ENCODE measurements at regions not wholly inside any gene's neighbourhood (a gene's known extent, or its start where the extent isn't known, plus 50 kb on each side); places are given as distances from the start of the nearest gene placed in this dataset.

DNA sequence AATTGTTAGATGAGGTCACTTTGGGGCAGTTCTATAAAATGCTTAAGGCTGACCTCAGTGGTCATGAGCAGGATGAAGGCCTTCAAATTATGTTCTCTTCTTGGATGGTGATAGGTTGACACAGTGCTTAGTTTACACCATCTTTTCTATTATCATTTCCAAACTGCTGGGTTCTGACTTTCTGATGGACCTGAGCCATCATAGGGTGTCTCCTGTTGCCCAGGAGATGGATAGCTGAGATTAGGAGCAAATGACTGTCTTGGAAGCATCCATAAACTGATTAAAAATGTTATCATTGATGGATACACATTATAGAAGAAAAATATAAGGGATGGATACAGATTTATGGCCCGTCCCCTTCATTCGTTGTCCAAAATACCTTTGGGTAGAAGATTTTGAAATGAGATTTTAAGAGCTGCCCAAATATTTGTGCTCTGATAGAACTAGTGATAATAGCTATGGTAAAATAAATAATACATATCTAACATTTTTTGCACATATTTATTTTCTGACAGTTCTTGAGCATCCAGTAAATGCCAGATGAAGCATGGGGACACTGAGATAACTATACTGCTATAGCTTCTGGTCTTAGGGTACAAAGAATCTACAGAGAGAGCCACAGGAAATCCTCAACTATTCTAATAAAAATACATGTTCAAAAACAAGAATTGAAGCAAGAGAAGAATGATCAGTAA lies 839.4 kb upstream of the LCORL start:
- DNase-seq (ENCODE audit: low read depth): no peak

DNA sequence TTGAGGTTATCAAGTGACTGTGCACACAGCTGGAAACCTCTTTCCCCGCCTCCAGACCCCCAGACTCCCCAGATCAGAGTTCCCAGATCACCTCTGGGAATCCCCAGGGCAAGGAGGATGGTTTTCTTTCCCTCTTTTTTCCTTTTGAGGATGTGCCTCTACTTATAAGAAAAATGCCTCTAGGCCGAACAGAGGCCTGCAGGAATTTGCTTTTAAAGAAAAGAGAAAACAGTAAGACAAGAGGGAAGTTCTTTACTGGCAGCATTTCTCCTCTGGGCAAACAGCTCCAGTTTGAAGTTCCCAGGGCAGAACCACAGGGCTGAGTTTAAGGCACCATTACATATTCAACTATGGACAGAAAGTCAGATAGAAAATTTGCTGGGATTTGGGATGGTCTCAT lies 837.9 kb upstream of the LCORL start:
- no peak for DNase-seq (ENCODE audit: low read depth)

DNA sequence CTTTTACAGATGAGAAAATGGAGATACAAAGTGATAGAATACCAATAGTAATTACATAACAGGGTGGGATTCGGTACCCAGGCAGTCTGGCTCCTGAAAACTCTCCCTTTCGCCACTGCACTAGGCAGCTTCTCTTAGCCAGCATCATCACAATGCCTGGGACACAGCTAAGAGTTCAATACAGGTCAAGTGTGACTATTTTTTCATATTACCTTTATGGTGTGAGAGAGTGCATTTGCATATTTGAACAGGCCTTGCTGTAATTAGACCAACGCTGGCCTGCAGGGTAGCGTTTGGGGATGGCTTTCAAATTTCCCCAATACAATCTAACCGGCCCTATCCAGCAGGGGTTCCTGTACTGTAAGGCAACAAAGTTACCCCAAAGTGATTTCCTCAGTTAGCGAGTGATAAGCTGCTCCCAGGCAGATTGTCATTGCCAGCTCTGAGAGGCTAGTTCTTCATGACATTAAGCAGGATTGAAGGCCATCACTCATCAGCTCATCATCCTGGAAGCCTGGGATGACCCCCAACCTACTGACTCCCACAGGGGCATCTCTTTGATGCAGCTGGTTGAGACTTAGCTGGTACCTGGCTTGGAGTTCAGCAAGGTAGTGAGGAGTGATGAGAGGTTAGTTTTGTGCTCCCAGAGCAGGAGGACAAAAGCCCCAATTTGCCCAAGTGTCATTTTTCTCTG lies 836.8 kb upstream of the LCORL start:
- no peak for DNase-seq (ENCODE audit: low read depth)

DNA sequence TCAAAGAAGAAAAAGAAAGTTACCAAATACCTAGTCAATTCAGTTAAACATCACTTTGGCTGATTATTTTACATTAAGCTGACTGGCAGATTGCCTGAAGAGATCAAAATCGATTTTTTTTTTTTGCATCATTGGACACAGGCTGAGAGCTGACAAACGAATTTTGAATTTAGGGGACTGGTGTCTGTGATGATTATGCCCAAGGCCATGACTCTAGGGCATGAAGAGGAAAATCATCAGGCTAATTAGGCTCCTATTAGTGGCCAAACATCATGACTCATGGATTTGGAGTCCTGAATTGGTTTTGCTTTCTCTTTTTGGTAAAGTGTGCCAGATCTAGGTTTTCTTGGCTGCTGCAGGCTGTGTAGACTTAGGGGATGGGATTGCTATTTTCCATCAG lies 829.3 kb upstream of the LCORL start:
- peak; percentile 17 for DNase-seq (ENCODE audit: low read depth)

DNA sequence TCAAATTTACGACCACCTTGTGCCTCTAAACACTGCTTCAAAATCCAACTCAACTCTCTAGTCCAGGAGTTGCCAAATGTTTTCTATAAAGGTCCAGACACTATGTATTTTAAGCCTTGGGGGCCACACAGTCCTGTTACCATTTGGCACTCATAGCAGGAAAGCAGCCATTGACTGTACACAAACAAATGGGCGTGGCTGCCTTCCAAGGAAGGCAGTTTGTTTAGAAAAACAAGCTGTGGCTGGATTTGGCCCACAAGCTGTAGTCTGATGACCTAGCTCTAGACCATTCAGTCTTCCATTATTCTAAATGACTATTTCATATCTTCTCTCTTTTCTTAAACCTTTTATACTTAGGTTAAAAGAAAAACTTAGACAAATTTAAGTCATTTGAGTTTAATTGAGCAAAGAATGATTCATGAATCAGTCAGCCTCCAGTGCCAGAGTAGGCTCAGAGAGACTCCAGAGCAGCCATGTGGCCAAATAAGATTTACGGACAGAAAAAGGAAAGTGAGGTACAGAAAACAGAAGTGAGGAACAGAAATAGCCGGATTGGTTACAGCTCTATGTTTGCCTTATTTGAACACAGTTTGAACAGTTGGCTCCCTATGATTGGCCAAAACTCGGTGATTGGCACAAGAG lies 825.8 kb upstream of the LCORL start:
- DNase-seq (ENCODE audit: low read depth): peak; percentile 18

DNA sequence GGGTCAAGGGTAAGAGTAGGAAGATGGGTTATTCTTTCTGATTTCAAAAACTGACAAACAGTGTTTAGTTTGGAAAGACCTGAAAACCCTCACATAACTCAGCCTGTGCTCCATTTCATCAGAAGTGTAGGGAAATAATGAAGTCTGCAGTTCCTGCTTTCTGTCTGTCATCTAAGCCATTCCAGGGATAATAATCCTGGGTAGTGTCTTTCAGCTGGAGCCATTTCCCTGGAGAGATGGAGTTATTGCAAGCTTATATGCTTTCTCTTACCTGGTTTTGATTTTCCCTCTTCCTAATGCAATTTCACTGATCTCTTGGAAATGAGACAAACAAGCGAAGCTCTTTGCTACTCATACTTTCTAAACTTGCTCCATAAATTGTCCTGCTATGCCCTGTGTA lies 824.8 kb upstream of the LCORL start:
- DNase-seq (ENCODE audit: low read depth): no peak

DNA sequence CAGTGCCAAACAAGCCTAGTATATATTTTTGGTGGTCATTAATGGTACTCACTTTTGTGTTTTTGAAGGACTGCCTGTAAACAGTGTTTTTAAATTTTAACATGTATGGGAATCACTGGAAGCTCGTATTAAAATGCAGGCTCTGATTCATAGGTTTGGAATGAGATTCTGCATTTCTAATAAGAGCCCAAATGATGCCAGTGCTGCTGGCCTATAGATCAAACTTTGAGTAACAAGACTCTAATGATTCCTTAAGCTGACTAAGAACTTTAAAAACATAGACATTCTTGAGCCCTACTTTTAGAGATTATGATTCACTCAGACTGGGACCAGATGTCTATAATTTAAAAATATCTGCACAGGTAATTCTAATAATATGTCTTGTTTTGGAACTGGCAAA lies 823.2 kb upstream of the LCORL start:
- peak; percentile 54 for DNase-seq (ENCODE audit: low read depth)

DNA sequence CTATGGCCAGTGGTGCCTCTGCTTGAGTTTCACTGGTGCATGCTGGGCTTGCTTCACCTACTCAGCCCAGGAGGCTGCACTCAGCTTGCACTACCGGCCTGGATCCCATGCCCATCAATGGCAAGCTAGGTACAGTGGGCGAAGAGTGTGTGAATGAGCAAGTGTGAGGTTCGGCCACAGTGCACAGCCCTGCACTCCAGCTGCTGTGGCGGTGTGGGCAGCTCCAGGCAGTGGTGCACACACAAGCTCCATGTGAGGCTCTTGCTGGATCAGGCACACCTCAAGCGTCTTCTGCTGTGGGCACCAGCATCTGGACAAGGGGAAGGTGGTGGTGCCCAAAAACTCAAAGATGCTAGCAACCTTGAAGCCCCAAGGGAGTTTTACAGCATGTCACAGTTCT lies 820.9 kb upstream of the LCORL start:
- no peak for DNase-seq (ENCODE audit: low read depth)

DNA sequence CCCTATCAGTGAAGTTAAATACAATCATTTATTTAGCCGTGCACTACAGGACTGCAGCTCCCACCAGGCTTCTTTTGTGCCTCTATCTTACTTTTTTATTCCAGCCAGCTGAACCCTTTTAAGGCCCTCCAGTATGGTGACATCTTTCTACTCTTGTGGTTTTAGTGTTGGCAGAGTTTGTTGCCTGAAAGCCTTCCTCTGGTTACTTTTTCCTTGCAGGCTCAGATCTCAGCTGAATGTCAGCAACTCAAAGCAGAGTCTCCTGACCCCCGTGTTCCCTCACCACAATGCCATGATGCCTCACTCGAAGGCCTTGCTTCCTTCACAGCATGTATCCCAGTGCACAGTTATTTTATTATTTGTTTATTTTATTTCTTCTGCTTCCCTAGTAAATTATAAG lies 818.9 kb upstream of the LCORL start:
- no peak for DNase-seq (ENCODE audit: low read depth)

DNA sequence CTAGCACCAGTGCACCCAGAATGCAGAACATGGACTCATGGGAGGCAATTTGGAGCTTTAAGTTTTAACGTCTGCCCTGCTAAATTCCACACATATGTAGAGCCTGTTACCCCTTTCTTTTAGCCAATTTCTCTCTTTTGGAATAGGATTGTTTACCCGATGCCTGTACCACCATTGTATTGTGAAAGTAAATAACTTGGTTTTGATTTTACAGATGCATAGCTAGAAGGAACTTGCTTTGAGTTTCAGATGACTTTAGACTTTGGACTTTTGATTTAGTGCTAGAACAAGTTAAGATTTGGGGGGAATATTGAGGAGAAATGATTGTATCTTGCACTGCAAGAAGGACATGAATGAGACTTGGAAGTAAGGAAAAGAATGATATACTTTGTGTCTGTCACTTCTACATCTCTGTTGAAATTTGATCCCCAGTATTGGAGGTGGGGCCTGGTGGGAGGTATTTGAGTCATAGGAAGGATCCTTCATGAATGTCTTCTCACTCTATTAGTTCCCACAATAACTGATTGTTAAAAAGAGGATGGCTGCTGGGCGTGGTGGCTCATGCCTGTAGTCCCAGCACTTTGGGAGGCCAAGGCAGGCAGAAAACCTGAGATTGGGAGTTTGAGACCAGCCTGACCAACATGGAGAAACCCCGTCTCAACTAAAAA lies 794.8 kb upstream of the LCORL start:
- DNase-seq (ENCODE audit: low read depth): no peak

DNA sequence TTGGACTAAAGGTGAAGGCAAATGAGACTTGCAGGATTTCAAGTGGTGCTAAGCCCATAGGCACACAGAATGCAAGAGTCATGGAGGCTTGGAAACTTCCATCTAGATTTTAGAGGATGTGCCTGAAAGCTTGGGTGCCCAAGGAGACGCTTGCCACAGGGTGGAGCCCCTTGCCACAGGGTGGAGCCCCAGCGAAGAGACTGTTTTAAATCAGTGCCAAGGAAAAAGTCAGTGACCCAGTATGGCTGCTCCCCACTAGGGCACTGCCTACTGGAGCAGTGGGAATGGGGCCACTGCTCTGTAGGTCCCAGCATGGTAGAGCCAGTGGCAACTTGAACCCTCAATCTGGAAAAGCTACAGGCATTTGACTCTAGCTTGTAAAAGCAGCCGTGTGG lies 794.2 kb upstream of the LCORL start:
- peak; percentile 28 for DNase-seq (ENCODE audit: low read depth)

DNA sequence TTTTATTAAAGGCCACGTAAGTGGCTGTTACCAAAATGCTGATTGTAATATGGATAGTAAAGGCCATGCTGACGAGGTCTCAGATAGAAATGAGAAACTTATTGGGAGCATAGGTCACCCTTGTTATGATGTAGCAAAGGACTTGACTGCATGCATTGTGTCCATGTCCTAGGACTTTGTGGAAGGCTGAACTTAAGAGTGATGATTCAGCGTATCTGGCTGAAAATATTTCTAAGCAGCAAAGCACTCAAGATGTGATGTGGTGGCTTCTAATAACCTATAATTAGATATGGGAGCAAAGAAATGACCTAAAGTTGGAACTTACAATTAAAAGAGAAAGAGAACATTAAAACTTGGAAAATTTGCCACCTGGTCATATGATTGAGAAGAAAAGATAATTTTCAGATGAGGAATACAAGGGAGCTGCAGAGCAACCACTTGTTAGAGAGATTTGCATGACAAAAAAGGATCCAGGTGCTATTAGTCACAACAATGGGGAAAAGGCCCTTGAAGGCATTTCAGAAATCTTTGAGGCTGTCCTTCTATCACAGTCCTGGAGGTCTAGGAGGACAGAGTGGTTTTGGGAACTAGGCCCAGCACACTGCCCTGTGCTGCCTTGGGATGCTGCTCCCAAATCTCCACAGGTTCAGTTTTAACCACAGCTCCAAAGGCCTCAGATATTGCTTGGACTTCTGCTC lies 793.7 kb upstream of the LCORL start:
- DNase-seq (ENCODE audit: low read depth): no peak

DNA sequence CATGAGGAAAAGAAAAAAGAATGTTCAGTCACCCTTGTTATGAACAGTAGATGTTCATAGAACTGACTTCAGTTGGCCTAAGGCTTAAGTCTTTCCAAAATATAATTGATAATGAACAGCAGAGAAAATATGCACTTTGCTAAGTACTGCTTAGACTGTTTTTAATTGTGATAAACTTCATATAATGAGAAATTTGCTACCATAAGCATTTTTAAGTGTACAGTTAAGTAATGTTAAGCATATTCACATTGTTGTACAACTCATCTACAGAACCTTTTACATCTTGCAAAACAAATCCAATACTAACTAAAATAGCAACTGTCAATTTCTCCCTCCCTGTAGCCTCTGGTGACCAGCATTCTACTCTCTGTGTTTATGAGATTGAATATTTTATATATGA lies 792.2 kb upstream of the LCORL start:
- DNase-seq (ENCODE audit: low read depth): no peak

DNA sequence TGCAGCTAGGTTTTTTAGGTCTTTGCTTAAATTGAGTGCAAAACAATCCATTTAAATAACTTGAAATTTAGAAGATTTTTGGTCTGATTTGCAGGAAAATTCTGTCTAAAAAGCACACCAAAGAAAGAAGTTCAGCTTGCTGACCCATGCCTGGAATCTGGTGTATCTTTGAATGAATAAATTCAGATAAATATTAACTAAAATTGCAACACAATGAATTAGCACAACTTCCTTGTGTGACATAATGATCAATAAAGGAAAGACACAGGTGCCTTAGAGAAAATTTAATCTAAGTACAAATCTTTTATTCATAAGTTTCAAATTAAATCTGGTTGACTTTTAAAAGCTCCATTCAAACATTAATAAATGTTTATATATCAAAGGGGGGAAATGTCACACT lies 791.5 kb upstream of the LCORL start:
- no peak for DNase-seq (ENCODE audit: low read depth)

DNA sequence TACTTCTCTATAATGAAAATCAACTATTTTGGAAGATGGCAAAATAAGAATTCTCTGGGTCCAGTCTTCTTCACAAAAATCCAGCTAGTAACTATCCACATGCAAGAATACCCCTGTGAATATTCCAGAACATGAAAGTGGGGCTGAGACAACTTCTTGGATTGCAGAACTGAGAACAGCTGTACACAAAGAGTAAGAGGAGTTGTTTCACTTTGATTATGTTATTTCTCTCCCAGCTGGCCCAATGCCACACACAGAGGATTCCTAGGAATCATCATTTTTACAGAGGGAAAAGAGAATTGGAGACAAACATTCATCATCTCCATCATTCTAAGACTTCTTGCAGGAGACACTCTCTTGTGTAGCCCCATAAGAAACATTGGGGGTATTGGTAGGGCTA lies 782.2 kb upstream of the LCORL start:
- no peak for DNase-seq (ENCODE audit: low read depth)

DNA sequence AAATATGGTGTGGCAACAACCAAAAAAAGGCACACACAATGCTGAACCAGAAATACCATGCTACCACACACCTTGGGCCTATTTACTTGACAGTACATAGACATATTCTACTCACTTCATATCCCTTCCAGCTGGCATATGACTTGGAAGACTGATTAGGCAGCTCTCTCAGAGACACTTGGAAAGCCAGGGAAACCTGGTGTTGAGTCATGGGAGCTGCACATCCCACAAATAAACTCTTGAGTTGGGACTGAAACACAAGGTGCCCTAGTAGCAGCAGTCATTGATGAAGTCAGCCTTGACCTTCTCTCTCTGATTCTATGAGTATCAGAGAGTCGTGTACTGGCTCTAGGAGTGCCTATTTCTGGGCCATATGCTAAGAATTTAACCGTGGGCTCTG lies 776.6 kb upstream of the LCORL start:
- DNase-seq (ENCODE audit: low read depth): peak; percentile 8

DNA sequence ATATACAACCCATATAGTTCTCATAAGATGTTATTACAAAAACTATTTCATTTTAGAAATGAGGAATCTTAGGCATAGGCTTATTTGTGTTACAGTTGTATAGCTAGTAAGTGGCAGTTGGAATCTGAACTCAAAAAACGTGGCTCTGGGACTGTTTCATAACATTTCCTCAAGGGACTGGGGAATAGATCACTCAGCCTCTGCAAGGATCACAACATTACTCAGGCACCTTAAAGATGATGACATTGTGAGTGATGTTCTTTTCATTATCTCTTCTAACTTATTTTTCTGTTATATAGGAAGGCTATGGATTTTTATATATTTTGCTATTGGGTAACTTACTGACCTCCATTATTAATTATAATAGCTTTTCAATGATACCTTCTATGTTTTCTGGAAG lies 774.2 kb upstream of the LCORL start:
- DNase-seq (ENCODE audit: low read depth): no peak

DNA sequence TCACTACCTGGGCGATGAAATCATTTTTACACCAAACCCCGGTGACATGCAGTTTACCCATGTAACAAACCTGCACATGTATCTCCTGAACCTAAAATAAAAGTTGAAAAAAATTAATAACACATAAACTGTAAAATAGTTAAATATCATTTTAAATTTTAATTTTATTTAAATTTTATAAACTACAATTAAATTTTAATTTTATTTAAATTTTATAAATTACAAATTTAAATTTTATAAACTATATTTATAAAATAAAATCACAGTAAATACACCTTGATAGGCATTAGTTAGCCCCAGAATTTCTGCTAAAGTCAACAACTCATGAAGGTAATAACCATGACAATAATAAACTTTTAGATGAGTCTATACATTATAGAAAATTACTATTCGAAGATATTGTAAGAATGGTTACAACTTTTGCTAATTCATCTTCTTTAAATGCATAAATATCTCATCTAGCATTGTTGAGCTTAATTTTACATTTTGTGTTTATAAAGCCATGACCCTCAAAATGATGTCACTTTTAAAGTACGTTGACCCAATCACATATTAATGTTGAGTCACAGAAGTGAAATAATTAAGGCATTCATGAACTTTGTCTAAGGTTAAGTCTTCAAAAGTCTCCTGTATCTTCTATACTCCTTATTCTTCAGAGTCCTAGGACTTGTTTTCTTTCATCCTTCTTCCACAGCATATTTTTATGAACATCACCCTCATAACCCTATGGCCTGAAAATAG lies 755.8 kb upstream of the LCORL start:
- DNase-seq (ENCODE audit: low read depth): peak; percentile 13

DNA sequence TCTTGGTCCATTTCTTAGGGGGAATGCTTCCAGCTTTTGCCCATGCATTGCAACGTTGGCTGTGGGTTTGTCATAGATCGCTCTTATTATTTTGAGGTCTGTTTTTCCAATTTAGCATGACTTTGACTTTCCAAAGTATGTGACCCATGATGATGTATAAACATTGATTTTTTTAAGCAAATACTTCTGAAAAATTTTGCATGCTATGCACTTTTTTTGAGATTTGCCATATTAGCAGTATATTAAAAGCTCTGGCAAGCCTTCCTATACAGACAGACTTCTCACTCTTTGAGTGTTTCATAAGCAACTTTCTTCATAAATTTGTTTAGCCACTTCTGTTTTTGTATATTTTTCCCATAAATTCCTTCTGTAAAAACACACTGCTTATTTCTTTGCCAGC lies 746.4 kb upstream of the LCORL start:
- DNase-seq (ENCODE audit: low read depth): no peak

DNA sequence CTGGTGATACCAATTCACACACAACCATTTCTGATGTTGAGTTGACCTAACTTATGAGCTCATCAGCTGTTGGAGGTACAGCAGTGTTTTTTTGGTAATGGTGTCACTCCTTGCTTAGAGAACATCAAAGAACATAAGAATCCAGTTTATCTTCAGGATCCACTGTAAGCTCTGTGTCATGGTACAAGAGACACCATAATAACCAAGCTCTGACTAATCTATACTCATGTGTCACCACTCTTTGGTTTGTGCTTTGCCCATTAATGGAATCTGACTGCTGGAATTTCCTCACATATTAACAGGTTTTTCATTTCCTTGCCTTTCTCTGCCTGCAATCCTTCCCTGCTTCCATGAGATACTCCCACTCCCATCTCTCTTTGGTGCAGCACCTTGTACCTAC lies 735.1 kb upstream of the LCORL start:
- DNase-seq (ENCODE audit: low read depth): peak; percentile 39

DNA sequence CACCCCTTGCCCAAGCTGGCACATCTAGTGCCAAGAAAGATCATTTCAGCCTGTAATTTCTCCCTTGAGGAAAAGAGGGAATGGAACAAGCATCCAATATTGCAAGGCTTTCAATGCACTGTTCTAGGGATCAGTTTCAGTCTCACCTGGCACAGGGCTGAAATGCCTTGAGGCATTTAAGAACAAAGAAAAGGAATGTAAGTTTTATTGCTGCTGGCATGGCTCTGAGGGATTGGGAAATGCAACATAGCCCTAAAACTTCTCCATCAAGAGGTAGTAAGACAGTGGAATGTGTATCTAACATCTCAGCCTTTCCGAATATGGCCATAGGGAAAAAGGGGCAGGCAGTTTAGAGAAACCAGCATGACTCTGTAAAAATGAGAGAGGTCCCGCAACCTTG lies 732.6 kb upstream of the LCORL start:
- DNase-seq (ENCODE audit: low read depth): no peak

DNA sequence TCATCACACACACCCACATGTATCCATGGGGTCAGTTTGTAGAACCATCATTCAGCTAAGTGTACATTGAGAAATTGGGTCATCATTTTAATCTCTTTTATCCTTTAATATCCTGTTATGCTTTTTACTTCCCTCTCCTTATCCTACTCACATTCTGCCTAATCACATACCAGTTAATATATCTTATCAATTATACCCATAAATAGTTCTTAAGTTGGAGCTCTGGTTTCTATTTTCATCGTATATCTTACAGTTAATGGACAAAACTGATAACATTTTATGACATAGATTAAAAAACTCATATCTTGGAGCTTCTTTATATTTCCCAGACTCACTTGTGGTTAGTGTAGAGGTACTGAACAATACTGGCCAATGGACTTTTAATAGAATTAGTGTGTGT lies 729.5 kb upstream of the LCORL start:
- no peak for DNase-seq (ENCODE audit: low read depth)
